HL-60 (cell line): ENCODE measurements at regions not wholly inside any gene's neighbourhood (a gene's known extent, or its start where the extent isn't known, plus 50 kb on each side); places are given as distances from the start of the nearest gene placed in this dataset.

Experiments used
- DNase-seq, 2 experiments: peaks; one replicate each; pipeline ENCODE4 v3.0.0-alpha.2; 2010 to 2020; ENCODE audit warnings: low read depth in 1 of 2, low spot score in 1 of 2
- H3K27ac ChIP-seq: fragments of 250-450 bp; sonication (Bioruptor Pico); replicated peaks from 2 replicates; pipeline ENCODE4 v1.5.1; 2020; ENCODE audit warnings: mild to moderate bottlenecking, moderate library complexity
- H3K27me3 ChIP-seq: fragments of 250-450 bp; sonication (Bioruptor Pico); 2 replicates; pipeline ENCODE4 v1.5.1; 2021; ENCODE audit warnings: mild to moderate bottlenecking, moderate library complexity; ENCODE audit not compliant: insufficient read depth, poor library complexity, severe bottlenecking
- H3K4me3 ChIP-seq: replicated peaks from 2 replicates; pipeline ENCODE4 v1.5.1; 2011; ENCODE audit warnings: mild to moderate bottlenecking, control low read depth, low read length; ENCODE audit not compliant: insufficient read depth
- CTCF ChIP-seq: IDR thresholded peaks from one replicate; pipeline ENCODE4 v1.5.1; 2011; ENCODE audit warnings: low read length, control low read depth, inconsistent platforms; ENCODE audit not compliant: insufficient read depth
- GABPA ChIP-seq: IDR thresholded peaks from 2 replicates; pipeline ENCODE4 v1.6.1; 2012; ENCODE audit warnings: low read depth
- POLR2AphosphoS5 ChIP-seq: IDR thresholded peaks from 2 replicates; pipeline ENCODE4 v1.6.1; 2012; ENCODE audit warnings: low read depth
- REST ChIP-seq: IDR thresholded peaks from 2 replicates; pipeline ENCODE4 v1.6.1; 2012; ENCODE audit warnings: low read depth; ENCODE audit not compliant: insufficient replicate concordance
- SPI1 ChIP-seq: IDR thresholded peaks from 2 replicates; pipeline ENCODE4 v1.6.1; 2012; ENCODE audit warnings: low read depth, mild to moderate bottlenecking, borderline replicate concordance

DNA sequence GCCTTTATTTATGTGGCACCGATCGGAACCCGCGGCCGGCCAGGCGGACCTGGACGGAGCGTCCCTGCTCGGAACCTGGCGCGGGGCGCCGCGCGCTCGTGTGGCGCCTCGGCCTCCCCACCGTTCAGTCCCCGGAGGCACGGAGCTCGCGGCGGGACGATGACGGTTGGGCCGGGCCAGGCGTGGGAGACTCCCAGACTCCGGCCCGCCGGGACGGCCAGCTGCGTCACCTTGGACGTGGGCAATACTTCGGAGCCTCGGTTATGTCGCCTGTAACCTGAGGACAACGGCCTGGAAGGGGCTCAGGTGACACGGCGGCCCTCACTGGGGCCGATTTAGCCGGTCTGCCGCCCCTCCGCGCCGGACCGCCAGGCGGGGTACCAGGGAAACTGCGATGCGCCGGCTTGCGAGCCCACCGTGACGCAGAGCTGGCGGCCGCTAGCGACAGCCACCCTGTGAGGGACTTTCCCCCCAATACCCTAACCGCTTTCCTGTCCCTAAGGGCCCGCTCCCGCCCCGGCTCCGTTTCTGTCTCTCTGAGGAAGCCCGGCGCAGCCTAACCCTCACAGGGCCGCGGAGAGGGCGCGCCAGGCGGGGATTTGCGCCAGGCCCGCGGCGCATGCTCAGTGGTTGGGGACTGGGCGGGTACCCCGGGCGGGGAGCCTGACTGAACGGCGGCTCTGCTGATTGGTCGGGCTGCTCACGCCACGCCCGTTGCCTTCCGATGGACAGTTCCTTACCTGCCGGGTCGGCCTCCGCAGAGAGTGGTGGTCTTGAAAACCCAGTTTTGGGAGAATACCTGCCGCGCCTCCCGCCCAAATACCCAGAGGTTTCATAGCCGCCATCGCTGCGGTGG lies 109.5 kb upstream of the DOCK9 start:
- TF ChIP-seq POLR2AphosphoS5 (no peak), REST (no peak), CTCF (no peak), SPI1 (no peak), GABPA (no peak)
- peak in 1 of 2 experiments; percentile 45 for DNase-seq
- Histone ChIP-seq H3K27ac (no peak overlapping the region), H3K4me3 (peak overlapping the region; percentile 7; the same call in 1 of the 2 replicates), H3K27me3 (peaks cover 74% of the 10 kb centered on the region)

DNA sequence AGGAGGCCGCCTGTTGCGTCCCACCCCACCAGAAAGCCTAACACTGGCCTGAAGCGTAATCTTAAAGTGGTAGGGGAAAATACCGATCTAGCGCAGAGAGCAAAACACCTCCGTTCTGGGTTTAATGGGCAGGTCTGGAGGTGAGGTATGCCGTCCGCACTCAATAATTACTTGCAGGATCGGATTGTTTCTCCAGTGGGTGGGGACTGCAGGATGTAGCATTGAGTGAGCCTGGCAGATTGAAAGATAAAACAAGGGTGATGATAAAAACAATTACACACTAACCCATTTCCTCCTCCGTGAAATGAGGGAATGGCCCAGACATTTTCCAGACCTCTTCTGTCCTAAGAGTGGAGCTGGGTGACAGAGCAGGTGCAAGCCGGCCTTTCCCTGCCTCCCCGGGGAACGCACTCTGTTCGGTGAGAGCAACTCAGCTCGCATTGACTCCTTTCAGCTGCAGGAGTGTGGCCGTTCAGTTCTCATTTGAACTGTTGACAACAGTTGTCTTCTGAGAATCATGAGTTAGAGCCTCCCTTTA lies 110.2 kb upstream of the DOCK9 start:
- TF ChIP-seq CTCF (no peak), SPI1 (no peak), REST (no peak), POLR2AphosphoS5 (no peak), GABPA (no peak)
- Histone ChIP-seq H3K4me3 (no peak overlapping the region), H3K27ac (no peak overlapping the region), H3K27me3 (peaks cover 71% of the 10 kb centered on the region)
- no peak for DNase-seq

GRCh38 chr13:99093997-99094396 lies 106.7 kb upstream of the UBAC2 start:
- Histone ChIP-seq H3K4me3 (no peak overlapping the region), H3K27me3 (peaks cover 32% of the 10 kb centered on the region), H3K27ac (no peak overlapping the region)
- no peak for DNase-seq
- TF ChIP-seq SPI1 (no peak), GABPA (no peak), POLR2AphosphoS5 (no peak), CTCF (no peak), REST (no peak)
